HEK293 (cell line): ENCODE measurements at regions not wholly inside any gene's neighbourhood (a gene's known extent, or its start where the extent isn't known, plus 50 kb on each side); places are given as distances from the start of the nearest gene placed in this dataset.

Experiments used
- CTCF ChIA-PET: fragments of 350-600 bp; formaldehyde crosslinking; extraction: SDS; loops from one replicate; lab custom pipeline; 2021; ENCODE audit warnings: antibody characterized with exemption; lab: Yijun Ruan, JAX
- POLR2A ChIA-PET: fragments of 300-600 bp; formaldehyde crosslinking; extraction: SDS; loops from one replicate; lab custom pipeline; 2020; ENCODE audit warnings: antibody characterized with exemption, inconsistent platforms; lab: Yijun Ruan, JAX
- H3K27ac ChIP-seq: fragments of 200-500 bp; sonication (Bioruptor generic); 2 replicates; pipeline ENCODE4 v1.5.1; 2014; ENCODE audit warnings: low read depth, low read length, control low read depth, inconsistent platforms; ENCODE audit errors: extremely low read depth
- H3K36me3 ChIP-seq, 2 experiments: fragments of 200-500 bp in 1 of 2; sonication (Bioruptor generic) in 1 of 2; 1 replicate in 1 of 2; 2 replicates in 1 of 2; pipeline ENCODE4 v1.5.1; 2014 to 2017; ENCODE audit warnings: inconsistent platforms in 2 of 2, low read length in 2 of 2; ENCODE audit not compliant: control insufficient read depth in 2 of 2, insufficient read depth in 1 of 2
- H3K4me1 ChIP-seq: fragments of 200-500 bp; sonication (Bioruptor generic); 2 replicates; pipeline ENCODE4 v1.5.1; 2014; ENCODE audit warnings: mild to moderate bottlenecking, low read length, inconsistent platforms; ENCODE audit not compliant: control insufficient read depth, insufficient read depth
- H3K4me3 ChIP-seq: 2 replicates; pipeline ENCODE4 v1.5.1; 2011; ENCODE audit warnings: low read depth, mild to moderate bottlenecking, control low read depth, low read length, moderate library complexity
- H3K9me3 ChIP-seq: fragments of 200-500 bp; sonication (Bioruptor generic); 2 replicates; pipeline ENCODE4 v1.5.1; 2014; ENCODE audit warnings: low read depth, low read length, inconsistent platforms; ENCODE audit not compliant: control insufficient read depth, insufficient read depth
- EGR2 ChIP-seq: fragments of 450-650 bp; formaldehyde crosslinking; IDR thresholded peaks from 2 replicates; pipeline ENCODE4 v1.5.1; 2016; ENCODE audit warnings: low read depth, missing biosample characterization, missing genetic modification characterization
- GLIS2 ChIP-seq: fragments of 450-650 bp; formaldehyde crosslinking; IDR thresholded peaks from 2 replicates; pipeline ENCODE4 v1.5.1; 2016; ENCODE audit warnings: missing biosample characterization, missing genetic modification characterization
- KLF1 ChIP-seq: fragments of 450-650 bp; formaldehyde crosslinking; IDR thresholded peaks from 2 replicates; pipeline ENCODE4 v1.5.1; 2016; ENCODE audit warnings: missing biosample characterization, missing genetic modification characterization
- KLF8 ChIP-seq: fragments of 450-650 bp; formaldehyde crosslinking; IDR thresholded peaks from 2 replicates; pipeline ENCODE4 v1.5.1; 2016; ENCODE audit warnings: missing biosample characterization, missing genetic modification characterization
- OSR2 ChIP-seq: fragments of 450-650 bp; formaldehyde crosslinking; IDR thresholded peaks from 2 replicates; pipeline ENCODE4 v1.5.1; 2016; ENCODE audit warnings: missing biosample characterization, missing genetic modification characterization
- PRDM4 ChIP-seq: fragments of 450-650 bp; formaldehyde crosslinking; IDR thresholded peaks from 2 replicates; pipeline ENCODE4 v1.5.1; 2017; ENCODE audit warnings: missing biosample characterization, missing genetic modification characterization
- SETDB1 ChIP-seq: IDR thresholded peaks from one replicate; pipeline ENCODE4 v1.6.1; 2017; ENCODE audit warnings: mild to moderate bottlenecking, low read length, moderate library complexity, mixed read lengths; ENCODE audit not compliant: insufficient read length
- ZBTB11 ChIP-seq: fragments of 450-650 bp; formaldehyde crosslinking; conservative IDR thresholded peaks from 2 replicates; pipeline ENCODE4 v1.5.1; 2016; ENCODE audit warnings: low read depth, missing biosample characterization, missing genetic modification characterization
- ZNF146 ChIP-seq: fragments of 450-650 bp; formaldehyde crosslinking; IDR thresholded peaks from 2 replicates; pipeline ENCODE4 v1.5.1; 2016; ENCODE audit warnings: missing biosample characterization, missing genetic modification characterization
- ZNF19 ChIP-seq: fragments of 450-650 bp; formaldehyde crosslinking; IDR thresholded peaks from 2 replicates; pipeline ENCODE4; 2016; ENCODE audit warnings: missing biosample characterization, missing genetic modification characterization, low read depth
- ZNF239 ChIP-seq: fragments of 450-650 bp; formaldehyde crosslinking; IDR thresholded peaks from 2 replicates; pipeline ENCODE4 v1.5.1; 2016; ENCODE audit warnings: missing biosample characterization, missing genetic modification characterization
- ZNF366 ChIP-seq: fragments of 450-650 bp; formaldehyde crosslinking; conservative IDR thresholded peaks from 2 replicates; pipeline ENCODE4 v1.5.1; 2016; ENCODE audit warnings: missing biosample characterization, missing genetic modification characterization
- ZNF433 ChIP-seq: fragments of 450-650 bp; formaldehyde crosslinking; IDR thresholded peaks from 2 replicates; pipeline ENCODE4 v1.5.1; 2016; ENCODE audit warnings: missing biosample characterization, missing genetic modification characterization, low read depth
- ZNF514 ChIP-seq: fragments of 450-650 bp; formaldehyde crosslinking; IDR thresholded peaks from 2 replicates; pipeline ENCODE4 v1.5.1; 2016; ENCODE audit warnings: missing biosample characterization, missing genetic modification characterization
- ZNF629 ChIP-seq: fragments of 450-650 bp; formaldehyde crosslinking; IDR thresholded peaks from 2 replicates; pipeline ENCODE4 v1.5.1; 2017; ENCODE audit warnings: missing biosample characterization, missing genetic modification characterization
- ZNF660 ChIP-seq: fragments of 450-650 bp; IDR thresholded peaks from 2 replicates; pipeline ENCODE4 v1.5.1; 2018; ENCODE audit warnings: missing biosample characterization, mild to moderate bottlenecking, missing genetic modification characterization
- ZNF704 ChIP-seq: fragments of 450-650 bp; formaldehyde crosslinking; IDR thresholded peaks from 2 replicates; pipeline ENCODE4 v1.5.1; 2016; ENCODE audit warnings: missing biosample characterization, missing genetic modification characterization
- ZSCAN4 ChIP-seq: fragments of 450-650 bp; formaldehyde crosslinking; IDR thresholded peaks from 2 replicates; pipeline ENCODE4 v1.5.1; 2017; ENCODE audit warnings: missing biosample characterization, missing genetic modification characterization
- TF ChIP-seq, protein P1 (sequence below): fragments of 450-650 bp; formaldehyde crosslinking; IDR thresholded peaks from 2 replicates; pipeline ENCODE4 v1.5.1; 2016; ENCODE audit warnings: missing biosample characterization, missing genetic modification characterization

DNA sequence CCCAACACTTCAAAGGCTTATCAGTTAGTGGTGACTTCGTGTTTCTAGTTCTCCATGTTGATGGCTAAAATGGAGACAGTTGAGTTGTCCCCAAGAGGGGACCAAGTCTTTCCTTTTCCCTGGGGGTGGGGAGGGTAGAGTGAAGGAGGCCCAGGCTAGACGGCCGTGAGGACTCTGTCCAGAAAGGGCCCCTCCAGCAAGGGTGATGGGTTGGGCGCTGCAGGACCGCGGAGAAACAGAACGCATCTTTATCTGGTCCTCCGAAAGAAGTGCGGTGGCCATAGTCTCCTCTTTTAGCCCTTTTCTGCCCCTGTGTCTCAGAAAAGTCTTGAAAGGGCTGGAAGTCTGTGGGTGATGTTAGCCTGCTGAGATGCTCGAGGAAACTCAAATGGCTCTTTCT, 153.2 kb downstream of the GLI2 start:
- Histone ChIP-seq H3K4me3 (no peak overlapping the region), H3K36me3 (no peaks in the 10 kb centered on the region), H3K9me3 (no peaks in the 10 kb centered on the region), H3K27ac (no peak overlapping the region), H3K4me1 (peaks cover 4% of the 10 kb centered on the region)
- ChIA-PET POLR2A (no interaction called here), CTCF (no interaction called here)
- TF ChIP-seq ZNF433 (tag by site-specific recombination) (no peak), KLF1 (tag by site-specific recombination) (no peak), ZNF704 (tag by site-specific recombination) (no peak), SETDB1 (no peak), KLF8 (no peak), ZNF660 (no peak), ZNF514 (no peak), ZNF629 (tag by site-specific recombination) (no peak), EGR2 (no peak), ZBTB11 (tag by site-specific recombination) (no peak), ZNF366 (tag by site-specific recombination) (no peak)
- TF ChIP-seq, protein P1, sequence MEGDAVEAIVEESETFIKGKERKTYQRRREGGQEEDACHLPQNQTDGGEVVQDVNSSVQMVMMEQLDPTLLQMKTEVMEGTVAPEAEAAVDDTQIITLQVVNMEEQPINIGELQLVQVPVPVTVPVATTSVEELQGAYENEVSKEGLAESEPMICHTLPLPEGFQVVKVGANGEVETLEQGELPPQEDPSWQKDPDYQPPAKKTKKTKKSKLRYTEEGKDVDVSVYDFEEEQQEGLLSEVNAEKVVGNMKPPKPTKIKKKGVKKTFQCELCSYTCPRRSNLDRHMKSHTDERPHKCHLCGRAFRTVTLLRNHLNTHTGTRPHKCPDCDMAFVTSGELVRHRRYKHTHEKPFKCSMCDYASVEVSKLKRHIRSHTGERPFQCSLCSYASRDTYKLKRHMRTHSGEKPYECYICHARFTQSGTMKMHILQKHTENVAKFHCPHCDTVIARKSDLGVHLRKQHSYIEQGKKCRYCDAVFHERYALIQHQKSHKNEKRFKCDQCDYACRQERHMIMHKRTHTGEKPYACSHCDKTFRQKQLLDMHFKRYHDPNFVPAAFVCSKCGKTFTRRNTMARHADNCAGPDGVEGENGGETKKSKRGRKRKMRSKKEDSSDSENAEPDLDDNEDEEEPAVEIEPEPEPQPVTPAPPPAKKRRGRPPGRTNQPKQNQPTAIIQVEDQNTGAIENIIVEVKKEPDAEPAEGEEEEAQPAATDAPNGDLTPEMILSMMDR, result no peak

- Histone ChIP-seq H3K36me3 (no peaks in the 10 kb centered on the region), H3K4me3 (no peak overlapping the region), H3K27ac (no peak overlapping the region), H3K9me3 (no peaks in the 10 kb centered on the region), H3K4me1 (peaks cover 7% of the 10 kb centered on the region)
- peak; percentile 84 for TF ChIP-seq ZNF146
- TF ChIP-seq GLIS2, result no peak
- CTCF ChIA-PET, result no interaction called here
- POLR2A ChIA-PET, result no interaction called here
Observed at GRCh38 chr2:120889936-120890335, 154.3 kb downstream of the GLI2 start.

GRCh38 chr2:120890566-120891360, 155.1 kb downstream of the GLI2 start:
- no peak overlapping the region for H3K27ac ChIP-seq
- no peak overlapping the region for H3K4me3 ChIP-seq
- peaks cover 7% of the 10 kb centered on the region for H3K4me1 ChIP-seq
- POLR2A ChIA-PET, result no interaction called here
- CTCF ChIA-PET, result no interaction called here
- no peaks in the 10 kb centered on the region for H3K9me3 ChIP-seq
- no peaks in the 10 kb centered on the region for H3K36me3 ChIP-seq
- TF ChIP-seq ZNF514 (no peak), OSR2 (tag by site-specific recombination) (no peak), ZNF239 (tag by site-specific recombination) (no peak), ZNF19 (tag by site-specific recombination) (no peak), PRDM4 (tag by site-specific recombination) (no peak), ZSCAN4 (no peak)
